Erythroblast (primary cell): ENCODE measurements at regions not wholly inside any gene's neighbourhood (a gene's known extent, or its start where the extent isn't known, plus 50 kb on each side); places are given as distances from the start of the nearest gene placed in this dataset.
"Not testable (repeated sequence)": the region's sequence is repeated elsewhere in the genome, so short reads cannot be mapped to it uniquely, and the experiment has no call there.

Experiments
- DNase-seq, 2 experiments: peaks; one replicate each; lab custom pipeline; 2025; lab: John Stamatoyannopoulos, UW
- GATA1 ChIP-seq: IDR thresholded peaks from 2 replicates; pipeline ENCODE4 v1.6.1; 2011; ENCODE audit warnings: low read depth, mild to moderate bottlenecking, control low read depth, low read length, moderate library complexity
- POLR2A ChIP-seq: IDR thresholded peaks from 2 replicates; pipeline ENCODE4 v1.6.1; 2011; ENCODE audit warnings: mild to moderate bottlenecking, low read length

DNA sequence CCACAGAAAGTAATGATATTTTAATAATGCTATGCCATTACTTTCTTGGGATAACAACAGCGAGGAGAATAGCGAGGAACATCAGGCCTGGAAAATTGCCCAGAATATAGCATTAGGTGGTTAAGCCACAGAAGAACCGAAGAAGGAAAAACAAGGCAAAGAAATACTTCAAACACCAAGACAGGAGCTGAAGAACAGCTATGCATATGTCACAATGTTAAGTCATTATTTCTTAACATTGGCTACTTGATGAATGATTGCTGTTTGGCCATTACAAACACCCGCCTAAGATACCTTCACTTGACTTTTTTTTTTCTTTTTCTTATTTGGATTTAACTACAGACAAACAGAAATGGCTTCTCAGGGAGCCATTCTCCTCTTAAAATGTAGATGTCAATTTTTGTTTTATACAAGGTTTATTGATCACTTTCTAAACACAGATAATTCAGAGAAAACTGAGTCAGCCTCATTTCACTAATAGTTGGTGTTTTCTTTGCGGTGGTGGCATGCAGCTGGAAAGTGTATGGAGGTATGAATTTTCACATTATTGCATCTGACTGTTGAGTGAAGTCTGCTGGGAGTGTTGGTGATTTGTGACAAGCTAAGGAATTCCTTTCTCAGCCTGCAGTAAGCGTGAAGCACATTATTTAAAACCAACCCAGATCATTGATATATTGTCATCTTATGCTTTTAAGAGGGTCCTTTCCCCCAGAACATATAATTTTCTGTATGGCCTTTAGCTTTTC is 705.7 kb upstream of the NR2F2 start:
- TF ChIP-seq POLR2A (no peak), GATA1 (no peak)
- no peak for DNase-seq

DNA sequence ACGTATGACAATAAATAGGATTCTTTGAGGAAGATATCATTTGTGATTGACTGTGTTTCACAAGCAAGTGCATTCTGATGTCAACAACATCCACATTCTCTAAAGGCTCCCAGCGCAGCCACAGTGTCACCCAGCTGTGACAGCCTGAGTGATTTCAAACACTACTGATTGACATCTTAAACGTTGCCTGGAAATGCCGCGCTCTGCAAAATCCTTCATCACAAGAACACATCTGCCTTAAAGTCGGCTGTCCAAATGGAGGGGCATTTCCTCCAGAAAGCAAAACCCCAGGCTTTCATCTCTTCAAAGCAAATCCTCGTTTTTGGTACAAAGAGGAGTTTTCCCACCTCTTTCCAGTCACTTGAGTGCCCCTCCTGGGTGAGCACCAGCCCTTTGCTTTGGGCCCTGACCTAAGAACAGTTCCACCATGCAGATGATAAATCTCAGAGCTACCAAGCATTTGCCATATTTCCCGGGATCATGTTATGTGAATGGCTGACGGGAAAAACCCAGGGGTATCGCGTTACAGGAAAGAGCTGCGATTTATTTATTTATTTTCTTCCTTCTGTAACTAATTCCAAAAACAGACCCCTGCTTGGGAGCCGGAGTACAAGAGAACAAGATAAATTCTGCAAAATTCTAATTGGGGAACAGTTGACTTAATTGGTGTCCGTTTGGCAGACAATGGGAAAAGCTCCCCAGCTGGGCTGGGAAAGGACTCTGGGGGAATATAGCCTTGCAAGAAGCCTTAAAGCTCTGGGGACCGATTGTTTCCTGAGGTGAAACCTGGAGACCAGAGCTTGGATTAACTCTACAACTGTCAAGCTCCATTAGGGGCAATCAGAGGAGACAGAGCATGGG is 703.8 kb upstream of the NR2F2 start:
- no peak for DNase-seq
- TF ChIP-seq POLR2A, result no peak
- TF ChIP-seq GATA1, result no peak

DNA sequence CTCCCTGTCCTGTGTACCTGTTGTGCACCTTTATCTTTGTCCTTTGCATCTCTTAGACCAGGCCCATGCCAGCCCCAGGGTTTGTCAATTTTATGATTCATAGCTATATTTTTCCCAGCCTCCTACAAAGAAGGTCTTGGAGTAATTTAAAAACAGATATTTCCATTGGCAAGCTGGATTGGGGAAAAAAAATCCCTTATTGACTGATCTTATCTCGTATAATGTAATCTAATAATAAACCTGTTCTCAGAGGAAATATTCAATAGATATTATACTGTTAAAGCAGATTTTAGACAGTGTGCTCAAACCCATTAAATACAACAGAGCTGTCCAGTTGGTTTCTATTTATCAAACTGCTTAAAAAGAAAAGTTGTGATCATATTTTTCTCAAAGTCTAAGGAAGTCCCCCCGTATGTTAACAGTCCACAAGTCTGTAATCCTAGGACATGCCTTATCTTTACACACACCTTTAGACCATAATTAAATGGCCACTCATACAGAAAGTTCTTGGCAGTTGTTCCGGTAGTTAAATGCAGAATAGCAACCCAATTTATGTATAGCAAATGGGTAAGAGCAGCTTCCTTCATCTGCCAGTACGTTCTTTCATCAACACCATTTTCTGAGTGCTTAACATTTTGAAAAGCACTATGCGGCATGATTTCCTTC is 700.9 kb upstream of the NR2F2 start:
- no peak for DNase-seq
- TF ChIP-seq GATA1 (no peak), POLR2A (no peak)

DNA sequence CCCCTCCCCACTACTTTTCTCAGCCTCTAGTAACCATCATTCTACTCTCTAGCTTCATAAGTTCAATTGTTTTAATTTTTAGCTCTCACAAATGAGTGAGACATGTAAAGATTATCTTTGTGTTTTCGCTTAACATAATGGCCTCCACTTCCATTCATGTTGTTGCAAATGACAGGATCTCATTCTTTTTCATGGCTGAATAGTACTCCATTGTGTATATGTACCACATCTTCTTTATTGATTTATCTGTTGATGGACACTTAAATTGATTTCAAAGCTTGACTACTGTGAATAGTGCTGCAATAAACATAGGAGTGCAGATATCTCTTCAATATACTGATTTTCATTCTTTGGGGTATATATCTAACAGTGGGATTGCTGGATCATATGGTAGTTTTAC is 699.8 kb upstream of the NR2F2 start:
- TF ChIP-seq POLR2A, result no peak
- DNase-seq, result no peak

DNA sequence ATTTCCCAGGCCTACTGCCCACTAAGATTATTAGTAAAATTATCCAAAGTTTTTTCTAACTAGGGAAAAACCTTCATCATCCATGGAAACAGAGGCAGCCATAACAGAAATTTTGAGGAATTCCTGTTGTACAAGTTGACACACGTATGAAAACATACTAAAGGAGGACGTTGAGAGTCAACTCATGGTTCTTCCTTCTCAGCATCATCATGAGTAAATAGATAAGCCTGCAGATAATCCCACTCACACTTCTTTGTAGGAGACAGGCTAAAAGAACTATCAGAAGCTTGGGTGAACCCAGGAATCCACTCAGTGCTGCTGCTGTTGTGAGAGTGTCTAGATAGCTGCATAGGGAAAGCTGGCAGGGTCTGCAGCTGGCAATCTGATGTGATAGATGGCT is 694.8 kb upstream of the NR2F2 start:
- no peak for DNase-seq
- no peak for TF ChIP-seq POLR2A
- TF ChIP-seq GATA1, result no peak

DNA sequence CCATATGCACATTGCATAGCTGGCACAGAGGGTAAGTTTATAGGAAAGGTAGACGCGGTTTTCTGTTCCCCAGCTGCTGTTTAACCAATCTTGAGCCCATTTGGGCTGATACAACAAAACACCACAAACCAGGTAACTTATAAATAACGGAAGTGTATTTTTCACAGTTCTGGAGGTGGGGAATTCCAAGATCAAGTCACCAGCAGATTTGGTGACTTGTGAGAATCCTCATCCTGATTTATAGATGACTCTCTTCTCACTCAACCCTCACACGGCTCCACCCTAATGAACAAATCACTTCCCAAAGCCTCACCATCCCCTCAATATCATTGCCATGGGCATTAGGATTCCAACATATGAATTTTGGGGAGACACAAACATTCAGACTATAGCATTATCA is 694.4 kb upstream of the NR2F2 start:
- TF ChIP-seq GATA1 (no peak), POLR2A (no peak)
- no peak for DNase-seq

DNA sequence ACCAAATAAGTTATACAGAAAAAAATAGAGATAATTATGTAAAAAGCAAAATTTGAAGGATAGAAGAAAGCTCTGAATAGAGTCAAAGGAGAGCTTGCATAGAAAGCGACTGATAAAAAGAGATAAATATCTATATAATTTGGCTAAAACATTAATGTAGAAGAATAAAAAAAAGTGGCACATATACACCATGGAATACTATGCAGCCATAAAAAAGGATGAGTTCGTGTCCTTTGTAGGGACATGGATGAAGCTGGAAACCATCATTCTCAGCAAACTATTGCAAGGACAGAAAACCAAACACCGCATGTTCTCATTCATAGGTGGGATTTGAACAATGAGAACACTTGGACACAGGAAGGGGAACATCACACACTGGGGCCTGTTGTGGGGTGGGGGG is 693.3 kb upstream of the NR2F2 start:
- DNase-seq, result not testable (repeated sequence)

DNA sequence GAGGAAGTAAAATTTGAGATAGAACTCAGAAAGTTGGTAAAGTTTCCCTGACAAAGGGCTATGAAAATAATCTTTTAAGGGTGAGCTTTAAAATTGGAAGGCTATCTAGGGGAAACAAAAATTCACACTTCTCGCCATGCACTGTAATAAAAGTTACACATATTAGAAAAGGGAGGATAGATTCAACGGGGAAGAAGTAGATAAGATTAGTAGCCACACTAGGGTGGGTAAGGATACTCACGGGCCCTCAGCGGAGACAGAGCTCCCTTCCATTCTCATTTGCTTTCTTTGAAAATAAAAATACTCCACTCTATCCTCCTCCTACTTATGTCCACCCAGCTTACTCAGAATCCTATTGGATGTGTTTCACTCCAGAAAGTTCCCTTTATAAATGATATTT is 691.3 kb upstream of the NR2F2 start:
- no peak for DNase-seq

DNA sequence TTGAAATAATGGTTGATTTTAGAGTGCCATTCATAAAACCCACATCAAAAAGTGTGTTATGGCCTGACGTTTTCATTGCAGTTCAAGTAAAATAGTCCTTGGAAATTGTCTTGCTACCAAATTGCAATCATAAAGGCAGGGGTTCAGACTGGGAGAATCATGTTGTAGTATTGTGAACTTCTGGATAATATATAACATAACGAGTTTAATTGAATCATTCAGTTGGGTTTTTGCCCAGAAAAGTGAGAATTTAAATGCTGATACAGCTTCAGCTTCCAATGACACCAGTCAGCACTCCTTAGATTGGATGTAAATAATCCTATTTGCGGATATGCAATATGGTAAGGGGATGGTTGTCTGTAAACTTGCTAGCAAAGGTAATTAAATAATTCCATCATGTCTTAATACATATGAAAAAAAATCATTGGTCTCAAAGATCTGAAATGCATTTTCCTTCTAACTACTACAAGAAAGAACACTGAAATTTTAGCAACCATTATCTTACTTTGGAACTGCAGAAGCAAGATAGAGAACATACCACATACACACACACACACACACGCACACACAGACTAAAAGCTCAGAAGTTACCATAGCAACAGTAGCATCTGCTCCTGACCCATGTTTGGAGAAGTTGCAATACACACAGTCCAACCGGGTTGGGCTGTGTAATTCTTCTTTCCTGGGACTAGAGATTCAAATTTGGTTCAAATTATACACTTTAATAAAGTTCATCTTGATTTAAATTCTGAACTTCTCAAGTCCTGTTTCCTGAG is 686.2 kb upstream of the NR2F2 start:
- no peak for TF ChIP-seq POLR2A
- no peak for TF ChIP-seq GATA1
- no peak for DNase-seq

More for the DNA sequence above, 691.3 kb upstream of the NR2F2 start:
- TF ChIP-seq POLR2A (no peak), GATA1 (no peak)

DNA sequence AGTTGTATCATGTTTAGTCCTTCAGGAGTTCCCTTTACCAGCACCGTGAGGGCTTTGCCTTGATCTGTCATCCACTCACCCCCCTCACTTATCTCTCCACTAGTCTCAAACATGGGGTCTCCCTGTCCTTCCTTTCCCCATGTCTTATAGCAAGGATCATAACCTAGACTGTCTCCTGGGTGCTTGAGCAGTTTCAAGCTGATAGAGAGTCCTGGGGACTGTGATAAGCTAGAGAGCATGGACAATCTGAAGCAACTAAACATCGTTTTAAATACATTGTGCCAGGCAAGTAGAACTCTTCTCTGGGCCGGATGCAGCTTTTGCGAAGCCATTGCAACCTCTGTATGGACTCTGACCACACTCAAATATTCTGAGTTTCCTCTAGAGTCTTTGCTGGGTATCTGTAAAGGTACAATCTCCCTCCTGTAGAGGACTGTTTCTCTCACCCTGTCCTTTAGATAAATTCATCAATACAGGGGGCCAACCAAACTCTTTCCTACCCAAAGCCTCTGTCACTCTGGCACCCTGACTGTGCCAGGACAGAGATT is 684.6 kb upstream of the NR2F2 start:
- TF ChIP-seq GATA1, result no peak
- no peak for TF ChIP-seq POLR2A
- DNase-seq, result no peak

DNA sequence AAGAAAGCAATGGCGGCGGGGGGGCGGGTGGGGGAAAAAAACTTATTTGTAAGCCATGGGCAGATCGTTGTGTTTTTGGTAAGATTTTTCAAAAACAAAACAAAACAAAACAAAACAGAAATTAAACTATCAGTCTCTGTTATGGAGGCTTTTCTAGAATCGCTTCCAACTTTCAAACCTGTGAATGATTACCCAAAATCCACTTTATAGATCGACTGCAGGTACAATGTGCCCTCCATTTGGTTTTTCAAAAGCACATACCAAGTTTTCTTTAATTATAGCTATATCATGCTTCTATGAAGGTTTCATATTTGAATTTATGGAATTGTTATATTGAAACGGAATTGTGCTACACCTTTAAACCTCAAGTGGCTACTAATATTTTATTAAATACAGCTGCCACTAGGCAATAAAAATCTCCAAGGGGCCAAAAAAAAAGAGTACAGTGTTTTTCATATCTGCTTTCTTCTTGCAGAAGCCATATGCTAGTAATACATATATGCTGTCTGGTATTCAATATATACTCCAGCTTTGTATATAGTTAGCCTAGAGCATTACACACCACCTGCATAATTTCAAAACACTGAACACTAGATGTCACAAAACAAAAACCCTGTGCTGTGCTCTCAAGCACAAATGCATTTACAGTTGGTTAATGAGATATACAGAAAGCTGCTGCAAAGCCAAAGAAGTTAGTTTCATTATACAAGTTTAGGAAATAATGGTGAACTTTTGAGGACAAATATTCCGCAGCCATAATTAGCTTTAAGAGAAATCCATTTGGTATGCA is 683.8 kb upstream of the NR2F2 start:
- DNase-seq, result no peak

DNA sequence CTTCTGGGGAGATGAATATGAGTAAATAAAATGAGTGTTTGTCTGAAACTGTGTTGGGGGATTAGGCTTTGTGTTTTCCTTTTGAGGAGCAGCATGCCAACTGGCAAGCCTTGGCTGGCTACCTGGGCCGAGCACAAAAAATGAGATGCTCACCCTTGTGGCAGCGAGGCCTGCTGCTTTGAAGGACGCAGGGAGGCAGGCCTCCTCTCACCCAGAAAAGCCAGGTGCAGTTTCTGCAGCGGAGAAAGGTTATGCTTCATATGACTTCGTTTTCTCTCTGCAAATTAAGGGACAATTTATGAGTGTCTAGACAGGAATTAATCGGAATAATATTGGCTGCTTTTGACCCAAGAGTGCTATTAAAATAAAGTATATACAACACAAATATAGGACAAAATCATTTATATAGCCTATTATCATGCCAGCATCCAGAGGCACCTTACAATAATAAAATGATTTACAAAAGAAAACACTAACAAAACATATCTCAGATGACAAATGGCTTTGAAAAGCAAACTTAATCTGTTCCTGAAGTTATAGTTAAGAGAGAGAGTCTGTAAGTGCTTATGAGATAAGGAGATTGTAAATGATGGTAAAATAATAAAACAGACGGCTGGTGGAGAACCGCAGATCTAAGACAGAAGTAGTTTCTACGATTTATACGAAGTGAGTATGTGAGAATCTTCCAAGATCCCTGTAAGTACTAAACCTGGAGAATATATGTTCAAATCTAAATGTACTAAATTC is 682.8 kb upstream of the NR2F2 start:
- DNase-seq, result no peak
- TF ChIP-seq POLR2A, result no peak
- no peak for TF ChIP-seq GATA1

More for the DNA sequence above, 683.8 kb upstream of the NR2F2 start:
- TF ChIP-seq GATA1, result no peak
- TF ChIP-seq POLR2A, result no peak
